Esophagus (tissue), 2 donors: ENCODE measurements at regions not wholly inside any gene's neighbourhood (a gene's known extent, or its start where the extent isn't known, plus 50 kb on each side); places are given as distances from the start of the nearest gene placed in this dataset.

Experiments used
- H3K27ac ChIP-seq, 2 donors: one replicate each; pipeline ENCODE4 v1.5.1; 2013; ENCODE audit warnings: low read depth in 2 of 2, mild to moderate bottlenecking in 2 of 2, inconsistent platforms in 1 of 2, low read length in 1 of 2, moderate library complexity in 1 of 2
- H3K27me3 ChIP-seq, 2 donors: one replicate each; pipeline ENCODE4 v1.6.1; 2013; ENCODE audit warnings: low read length in 2 of 2, control low read depth in 1 of 2, mild to moderate bottlenecking in 1 of 2; ENCODE audit not compliant: insufficient read depth in 2 of 2, control insufficient read depth in 1 of 2
- H3K36me3 ChIP-seq, 2 donors: one replicate each; pipeline ENCODE4 v1.6.1; 2013; ENCODE audit warnings: low read length in 1 of 2; ENCODE audit not compliant: control insufficient read depth in 2 of 2, insufficient read depth in 2 of 2
- H3K4me1 ChIP-seq, 2 donors: one replicate each; pipeline ENCODE4 v1.6.1; 2013; ENCODE audit warnings: low read length in 1 of 2; ENCODE audit not compliant: control insufficient read depth in 2 of 2, insufficient read depth in 2 of 2
- H3K4me3 ChIP-seq, 2 donors: one replicate each; pipeline ENCODE4 v1.5.1; 2013; ENCODE audit warnings: low read length in 2 of 2, mild to moderate bottlenecking in 2 of 2, low read depth in 1 of 2, moderate library complexity in 1 of 2
- H3K9me3 ChIP-seq, 2 donors: one replicate each; pipeline ENCODE4 v1.6.1; 2013; ENCODE audit warnings: mild to moderate bottlenecking in 2 of 2, low read depth in 1 of 2, low read length in 1 of 2, moderate library complexity in 1 of 2; ENCODE audit not compliant: control insufficient read depth in 2 of 2, insufficient read depth in 1 of 2
- WGBS, 2 donors: extraction: QIAGEN DNeasy Blood & Tissue Kit; methylation state at CpG; one replicate each; pipeline ENCODE4 v1.1.7; 2013; 5-methylcytosine and 5-hydroxymethylcytosine counted together
- donor health status: healthy with polysubstance abuse.
- donor health status: Bipolar disorder and iron deficiency.

GRCh38 chr7:130974794-130975193 is 240.8 kb upstream of the KLF14 start:
- Histone ChIP-seq H3K36me3 (no peaks in the 10 kb centered on the region), H3K4me1 (no peaks in the 10 kb centered on the region), H3K4me3 (no peak overlapping the region), H3K27me3 (no peaks in the 10 kb centered on the region), H3K9me3 (no peaks in the 10 kb centered on the region), H3K27ac (no peak overlapping the region)
- 95 to 100% methylated on average over 2 of the region's 2 CpGs for WGBS, 2 donors

GRCh38 chr7:130975731-130976130 is 241.7 kb upstream of the KLF14 start:
- H3K9me3 ChIP-seq = no peaks in the 10 kb centered on the region
- H3K36me3 ChIP-seq = no peaks in the 10 kb centered on the region
- no peak overlapping the region for H3K27ac ChIP-seq
- WGBS, 2 donors = 87 to 92% methylated on average over 5 of the region's 5 CpGs
- no peak overlapping the region for H3K4me3 ChIP-seq
- no peaks in the 10 kb centered on the region for H3K4me1 ChIP-seq
- no peaks in the 10 kb centered on the region for H3K27me3 ChIP-seq

GRCh38 chr7:130982160-130982638 is 248.2 kb upstream of the KLF14 start:
- H3K27ac ChIP-seq = no peak overlapping the region
- 20 to 22% methylated on average over 3 of the region's 3 CpGs for WGBS, 2 donors
- no peaks in the 10 kb centered on the region for H3K9me3 ChIP-seq
- H3K4me1 ChIP-seq = peaks cover 3 to 7% of the 10 kb centered on the region in 2 donors
- H3K27me3 ChIP-seq = no peaks in the 10 kb centered on the region
- H3K4me3 ChIP-seq = no peak overlapping the region
- H3K36me3 ChIP-seq = no peaks in the 10 kb centered on the region

GRCh38 chr7:130982651-130983050 is 248.6 kb upstream of the KLF14 start:
- 39 to 41% methylated on average over 3 of the region's 3 CpGs for WGBS, 2 donors
- no peaks in the 10 kb centered on the region for H3K36me3 ChIP-seq
- H3K4me1 ChIP-seq = peaks cover 4 to 8% of the 10 kb centered on the region in 2 donors
- H3K27ac ChIP-seq = no peak overlapping the region
- no peak overlapping the region for H3K4me3 ChIP-seq
- H3K9me3 ChIP-seq = no peaks in the 10 kb centered on the region
- H3K27me3 ChIP-seq = no peaks in the 10 kb centered on the region

- Histone ChIP-seq H3K9me3 (no peaks in the 10 kb centered on the region), H3K36me3 (no peaks in the 10 kb centered on the region), H3K27me3 (no peaks in the 10 kb centered on the region), H3K27ac (peak overlapping the region in 1 of 2 donors; percentile 6), H3K4me3 (no peak overlapping the region), H3K4me1 (peaks cover 4 to 8% of the 10 kb centered on the region in 2 donors)
- WGBS, 2 donors = 89 to 91% methylated on average over 4 of the region's 4 CpGs
Measured at GRCh38 chr7:130985361-130985760, 251.4 kb upstream of the KLF14 start.

GRCh38 chr7:130986261-130986690 is 252.3 kb upstream of the KLF14 start:
- H3K9me3 ChIP-seq = no peaks in the 10 kb centered on the region
- 29 to 45% methylated on average over 7 of the region's 7 CpGs for WGBS, 2 donors
- no peaks in the 10 kb centered on the region for H3K27me3 ChIP-seq
- peaks cover 7 to 8% of the 10 kb centered on the region in 2 donors for H3K4me1 ChIP-seq
- no peak overlapping the region for H3K4me3 ChIP-seq
- no peaks in the 10 kb centered on the region for H3K36me3 ChIP-seq
- H3K27ac ChIP-seq = peak overlapping the region; percentile 38 to 73

- Histone ChIP-seq H3K4me1 (peaks cover 8 to 9% of the 10 kb centered on the region in 2 donors), H3K36me3 (peaks cover 0 to 5% of the 10 kb centered on the region in 2 donors), H3K27ac (peak overlapping the region in 1 of 2 donors; percentile 40), H3K9me3 (no peaks in the 10 kb centered on the region), H3K27me3 (no peaks in the 10 kb centered on the region), H3K4me3 (no peak overlapping the region)
- WGBS, 2 donors = 67 to 75% methylated on average over 4 of the region's 4 CpGs
Measured at GRCh38 chr7:130987092-130987491, 253.1 kb upstream of the KLF14 start.

- Histone ChIP-seq H3K27ac (peak overlapping the region in 1 of 2 donors; percentile 37), H3K4me3 (no peak overlapping the region), H3K27me3 (no peaks in the 10 kb centered on the region), H3K36me3 (peaks cover 0 to 5% of the 10 kb centered on the region in 2 donors), H3K9me3 (no peaks in the 10 kb centered on the region), H3K4me1 (peaks cover 8 to 9% of the 10 kb centered on the region in 2 donors)
- WGBS, 2 donors = 50 to 51% methylated on average over 5 of the region's 5 CpGs
Measured at GRCh38 chr7:130988443-130988842, 254.4 kb upstream of the KLF14 start.

- H3K9me3 ChIP-seq = no peaks in the 10 kb centered on the region
- H3K27me3 ChIP-seq = no peaks in the 10 kb centered on the region
- WGBS, 2 donors = 77 to 86% methylated on average over 2 of the region's 2 CpGs
- H3K36me3 ChIP-seq = peaks cover 0 to 5% of the 10 kb centered on the region in 2 donors
- H3K4me1 ChIP-seq = peaks cover 8 to 13% of the 10 kb centered on the region in 2 donors
- H3K4me3 ChIP-seq = no peak overlapping the region
- H3K27ac ChIP-seq = peak overlapping the region; percentile 17 to 50
Measured at GRCh38 chr7:130989101-130989795, 255.2 kb upstream of the KLF14 start.
